Keratinocyte (primary cell): ENCODE measurements at regions not wholly inside any gene's neighbourhood (a gene's known extent, or its start where the extent isn't known, plus 50 kb on each side); places are given as distances from the start of the nearest gene placed in this dataset.

ENCODE experiments used
- DNase-seq: peaks from one replicate; pipeline ENCODE4 v3.0.0-alpha.2; 2011; ENCODE audit warnings: low read depth, missing footprints, low spot score
- FAIRE-seq: peaks from 2 replicates; lab custom pipeline; 2011; peaks lifted over from hg19 to GRCh38; lab: Jason Lieb, UNC
- H2AFZ ChIP-seq: 2 replicates; pipeline ENCODE4 v1.6.0; 2012; ENCODE audit warnings: low read length, control low read depth, inconsistent platforms; ENCODE audit not compliant: control insufficient read depth
- H3K27ac ChIP-seq: 2 replicates; pipeline ENCODE4 v1.5.1; 2011; ENCODE audit warnings: low read length; ENCODE audit not compliant: control insufficient read depth, insufficient read depth
- H3K27me3 ChIP-seq: 3 replicates; pipeline ENCODE4 v1.6.0; 2011; ENCODE audit warnings: low read length; ENCODE audit not compliant: control insufficient read depth, insufficient read depth; ENCODE audit errors: extremely low read depth
- H3K36me3 ChIP-seq, 2 experiments: 2 replicates in 1 of 2; 3 replicates in 1 of 2; pipeline ENCODE4 v1.5.1; 2011; ENCODE audit warnings: low read length in 2 of 2, mild to moderate bottlenecking in 1 of 2; ENCODE audit not compliant: control insufficient read depth in 2 of 2, insufficient read depth in 2 of 2; ENCODE audit errors: extremely low read depth in 1 of 2
- H3K4me1 ChIP-seq: 3 replicates; pipeline ENCODE4 v1.5.1; 2011; ENCODE audit warnings: low read length; ENCODE audit not compliant: control insufficient read depth, insufficient read depth; ENCODE audit errors: extremely low read depth
- H3K4me2 ChIP-seq: 3 replicates; pipeline ENCODE4 v1.6.0; 2011; ENCODE audit warnings: low read depth, low read length; ENCODE audit not compliant: control insufficient read depth, insufficient read depth; ENCODE audit errors: extremely low read depth
- H3K4me3 ChIP-seq, 3 experiments: fragments of 200-600 bp in 1 of 3; sonication (generic) in 1 of 3; 2 replicates in 2 of 3; 3 replicates in 1 of 3; pipeline ENCODE4 v1.5.1; 2011 to 2016; ENCODE audit warnings: low read length in 3 of 3, mild to moderate bottlenecking in 3 of 3, control low read depth in 2 of 3, inconsistent platforms in 1 of 3, low read depth in 1 of 3, mixed read lengths in 1 of 3, mixed run types in 1 of 3, moderate library complexity in 1 of 3; ENCODE audit not compliant: control insufficient read depth in 2 of 3, insufficient read depth in 2 of 3; ENCODE audit errors: extremely low read depth in 1 of 3
- H3K79me2 ChIP-seq: 2 replicates; pipeline ENCODE4 v1.6.0; 2012; ENCODE audit warnings: low read length; ENCODE audit not compliant: control insufficient read depth, insufficient read depth
- H3K9ac ChIP-seq: 3 replicates; pipeline ENCODE4 v1.6.0; 2011; ENCODE audit warnings: low read length; ENCODE audit not compliant: control insufficient read depth, insufficient read depth; ENCODE audit errors: extremely low read depth
- H3K9me1 ChIP-seq: 3 replicates; pipeline ENCODE4 v1.6.0; 2011; ENCODE audit warnings: low read length; ENCODE audit not compliant: control insufficient read depth, insufficient read depth; ENCODE audit errors: extremely low read depth
- H3K9me3 ChIP-seq: 2 replicates; pipeline ENCODE4 v1.5.1; 2012; ENCODE audit warnings: low read depth, low read length; ENCODE audit not compliant: control insufficient read depth
- H4K20me1 ChIP-seq: 3 replicates; pipeline ENCODE4 v1.6.0; 2011; ENCODE audit warnings: low read length; ENCODE audit not compliant: control insufficient read depth, insufficient read depth; ENCODE audit errors: extremely low read depth
- CTCF ChIP-seq, 3 experiments: IDR thresholded peaks in 1 of 3; conservative IDR thresholded peaks in 1 of 3; optimal IDR thresholded peaks in 1 of 3; 2 replicates in 2 of 3; 3 replicates in 1 of 3; pipeline versions ENCODE3 to v1.5.1; 2011; ENCODE audit warnings: low read length in 3 of 3, mild to moderate bottlenecking in 3 of 3, moderate library complexity in 2 of 3, control low read depth in 1 of 3, inconsistent platforms in 1 of 3; ENCODE audit not compliant: insufficient read depth in 2 of 3; ENCODE audit errors: extremely low read depth in 1 of 3
- EZH2 ChIP-seq: IDR thresholded peaks from one replicate; pipeline ENCODE4 v1.6.1; 2012; ENCODE audit warnings: inconsistent platforms, mild to moderate bottlenecking, low read length, moderate library complexity
- dilution Hi-C: fragments of 300-500 bp; cut with MboI; formaldehyde crosslinking; loops from one replicate; pipeline ENCODE4 v1.7.0; 2020; ENCODE audit warnings: low sequenced_read_pairs; ENCODE audit not compliant: extremely low pct_ligation_motif_present

- Histone ChIP-seq H3K27me3 (no peaks in the 10 kb centered on the region), H3K9me3 (no peaks in the 10 kb centered on the region), H4K20me1 (no peaks in the 10 kb centered on the region), H3K9me1 (no peaks in the 10 kb centered on the region), H3K9ac (no peak overlapping the region), H3K4me2 (no peak overlapping the region), H3K79me2 (no peaks in the 10 kb centered on the region), H3K27ac (no peak overlapping the region), H3K4me3 (no peak overlapping the region), H3K4me1 (no peaks in the 10 kb centered on the region), H3K36me3 (no peaks in the 10 kb centered on the region), H2AFZ (no peak overlapping the region)
- dilution Hi-C loops, result no loop called here
- DNase-seq (no peak), FAIRE-seq (no peak)
- no peak for TF ChIP-seq EZH2
- TF ChIP-seq CTCF (optimal IDR thresholded peaks at IDR 0.05 in 1 of 3, IDR thresholded peaks at IDR 0.05 in 1 of 3, conservative IDR thresholded peaks at IDR 0.05 in 1 of 3; ENCODE audit: extremely low read depth in 1 of 3, insufficient read depth in 2 of 3, low read length in 3 of 3), result no peak
These were observed 510.1 kb upstream of the AUTS2 start for GRCh38 chr7:69088185-69088584.

GRCh38 chr7:69090936-69091335 lies 507.3 kb upstream of the AUTS2 start:
- Histone ChIP-seq H4K20me1 (no peaks in the 10 kb centered on the region), H3K9ac (no peak overlapping the region), H3K27ac (no peak overlapping the region), H3K79me2 (no peaks in the 10 kb centered on the region), H3K4me2 (no peak overlapping the region), H3K9me3 (peaks cover 5% of the 10 kb centered on the region), H3K9me1 (no peaks in the 10 kb centered on the region), H3K4me3 (no peak overlapping the region), H3K27me3 (no peaks in the 10 kb centered on the region), H2AFZ (no peak overlapping the region), H3K4me1 (peaks cover 2% of the 10 kb centered on the region), H3K36me3 (no peaks in the 10 kb centered on the region)
- dilution Hi-C loops, result no loop called here
- DNase-seq, result no peak
- TF ChIP-seq EZH2 (no peak), CTCF (optimal IDR thresholded peaks at IDR 0.05 in 1 of 3, IDR thresholded peaks at IDR 0.05 in 1 of 3, conservative IDR thresholded peaks at IDR 0.05 in 1 of 3; ENCODE audit: extremely low read depth in 1 of 3, insufficient read depth in 2 of 3, low read length in 3 of 3) (no peak)
- FAIRE-seq, result no peak
